GM06990 (cell line): ENCODE measurements at regions not wholly inside any gene's neighbourhood (a gene's known extent, or its start where the extent isn't known, plus 50 kb on each side); places are given as distances from the start of the nearest gene placed in this dataset.

Experiments used
- DNase-seq: peaks from one replicate; pipeline ENCODE4 v3.0.0-alpha.2; 2011; ENCODE audit not compliant: insufficient read length; ENCODE audit errors: extremely low read depth
- H3K27me3 ChIP-seq: replicated peaks from 2 replicates; pipeline ENCODE4 v1.6.0; 2011; ENCODE audit warnings: low read length; ENCODE audit not compliant: control insufficient read depth, insufficient read depth
- H3K36me3 ChIP-seq: 2 replicates; pipeline ENCODE4 v1.5.1; 2011; ENCODE audit warnings: low read length; ENCODE audit not compliant: control insufficient read depth, insufficient read depth
- H3K4me3 ChIP-seq: replicated peaks from 2 replicates; pipeline ENCODE4 v1.5.1; 2011; ENCODE audit warnings: low read depth, mild to moderate bottlenecking, control low read depth, low read length
- CTCF ChIP-seq: IDR thresholded peaks from 2 replicates; pipeline ENCODE4 v1.5.1; 2011; ENCODE audit warnings: low read length, control low read depth, mild to moderate bottlenecking, inconsistent platforms; ENCODE audit not compliant: insufficient read depth, poor library complexity, severe bottlenecking

- DNase-seq = no peak
- H3K27me3 ChIP-seq = no peaks in the 10 kb centered on the region
- H3K4me3 ChIP-seq = no peak overlapping the region
- H3K36me3 ChIP-seq = no peaks in the 10 kb centered on the region
- no peak for TF ChIP-seq CTCF
These were observed 205.3 kb downstream of the ZFP36L2 start for GRCh38 chr2:43020990-43021669.

GRCh38 chr2:43020296-43020695 lies 206.1 kb downstream of the ZFP36L2 start:
- Histone ChIP-seq H3K36me3 (no peaks in the 10 kb centered on the region), H3K27me3 (no peaks in the 10 kb centered on the region), H3K4me3 (no peak overlapping the region)
- TF ChIP-seq CTCF = no peak
- DNase-seq = no peak

- no peak overlapping the region for H3K4me3 ChIP-seq
- no peaks in the 10 kb centered on the region for H3K27me3 ChIP-seq
- no peaks in the 10 kb centered on the region for H3K36me3 ChIP-seq
- TF ChIP-seq CTCF = no peak
- no peak for DNase-seq
These were observed 206.7 kb downstream of the ZFP36L2 start for GRCh38 chr2:43019536-43020183.

GRCh38 chr2:43019025-43019367 lies 207.4 kb downstream of the ZFP36L2 start:
- H3K4me3 ChIP-seq = no peak overlapping the region
- H3K27me3 ChIP-seq = no peaks in the 10 kb centered on the region
- no peak for DNase-seq
- no peaks in the 10 kb centered on the region for H3K36me3 ChIP-seq
- no peak for TF ChIP-seq CTCF

GRCh38 chr2:43018179-43019024 lies 208.0 kb downstream of the ZFP36L2 start:
- no peak for DNase-seq
- no peak overlapping the region for H3K4me3 ChIP-seq

More at GRCh38 chr2:43018179-43019024, 208.0 kb downstream of the ZFP36L2 start:
- Histone ChIP-seq H3K27me3 (no peaks in the 10 kb centered on the region), H3K36me3 (no peaks in the 10 kb centered on the region)
- no peak for TF ChIP-seq CTCF
